Liver (tissue), 3 donors: ENCODE measurements at regions not wholly inside any gene's neighbourhood (a gene's known extent, or its start where the extent isn't known, plus 50 kb on each side); places are given as distances from the start of the nearest gene placed in this dataset.

Experiments used
- CTCF ChIP-seq: fragments of 150-350 bp; IDR thresholded peaks from 2 replicates; pipeline ENCODE4 v1.5.1; 2017; ENCODE audit warnings: improper control_type of control experiment, low read depth, low read length; ENCODE audit not compliant: missing input control
- EGR1 ChIP-seq, 2 donors: IDR thresholded peaks; 2 replicates each; pipeline ENCODE4 v1.6.1; 2016 to 2018; ENCODE audit warnings: antibody characterized with exemption in 2 of 2, low read depth in 2 of 2
- FOXA1 ChIP-seq: IDR thresholded peaks from 2 replicates; pipeline ENCODE4 v1.6.1; 2016; ENCODE audit warnings: antibody characterized with exemption
- GABPA ChIP-seq, 2 donors: IDR thresholded peaks in 1 of 2; conservative IDR thresholded peaks in 1 of 2; 2 replicates each; pipeline ENCODE4 v1.6.1; 2016; ENCODE audit warnings: antibody characterized with exemption in 2 of 2, mild to moderate bottlenecking in 1 of 2, moderate library complexity in 1 of 2
- JUND ChIP-seq, 2 donors: IDR thresholded peaks; 2 replicates each; pipeline ENCODE4 v1.6.1; 2016; ENCODE audit warnings: antibody characterized with exemption in 2 of 2
- RAD21 ChIP-seq, 2 donors: IDR thresholded peaks; 2 replicates each; pipeline ENCODE4 v1.6.1; 2016; ENCODE audit warnings: antibody characterized with exemption in 2 of 2, mild to moderate bottlenecking in 2 of 2
- REST ChIP-seq: IDR thresholded peaks from 2 replicates; pipeline ENCODE4 v1.6.1; 2016; ENCODE audit warnings: antibody characterized with exemption, mild to moderate bottlenecking
- SP1 ChIP-seq: IDR thresholded peaks from 2 replicates; pipeline ENCODE4 v1.6.1; 2018; ENCODE audit warnings: antibody characterized with exemption, mild to moderate bottlenecking
- TAF1 ChIP-seq: conservative IDR thresholded peaks from 2 replicates; pipeline ENCODE4 v1.6.1; 2016; ENCODE audit warnings: antibody characterized with exemption, mild to moderate bottlenecking
- YY1 ChIP-seq: IDR thresholded peaks from 2 replicates; pipeline ENCODE4 v1.6.1; 2016; ENCODE audit warnings: antibody characterized with exemption, mild to moderate bottlenecking
- TF ChIP-seq, protein P1 (sequence below): IDR thresholded peaks from 2 replicates; pipeline ENCODE4 v1.6.1; 2016; ENCODE audit warnings: antibody characterized with exemption
- TF ChIP-seq, protein P2 (sequence below): IDR thresholded peaks from 2 replicates; pipeline ENCODE4 v1.6.1; 2016; ENCODE audit warnings: antibody characterized with exemption
- donor health status: healthy.
- donor health status: healthy.

GRCh38 chr16:50858376-50858775 is 116.5 kb downstream of the CYLD start:
- no peak for TF ChIP-seq CTCF
- no peak for TF ChIP-seq GABPA (IDR thresholded peaks at IDR 0.05 in 1 of 2, conservative IDR thresholded peaks at IDR 0.05 in 1 of 2)
- TF ChIP-seq, protein P1, sequence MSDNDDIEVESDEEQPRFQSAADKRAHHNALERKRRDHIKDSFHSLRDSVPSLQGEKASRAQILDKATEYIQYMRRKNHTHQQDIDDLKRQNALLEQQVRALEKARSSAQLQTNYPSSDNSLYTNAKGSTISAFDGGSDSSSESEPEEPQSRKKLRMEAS: no peak
- TF ChIP-seq SP1: no peak
- no peak for TF ChIP-seq TAF1
- TF ChIP-seq JUND (IDR thresholded peaks at IDR 0.05): no peak
- TF ChIP-seq, protein P2, sequence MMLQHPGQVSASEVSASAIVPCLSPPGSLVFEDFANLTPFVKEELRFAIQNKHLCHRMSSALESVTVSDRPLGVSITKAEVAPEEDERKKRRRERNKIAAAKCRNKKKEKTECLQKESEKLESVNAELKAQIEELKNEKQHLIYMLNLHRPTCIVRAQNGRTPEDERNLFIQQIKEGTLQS: no peak
- TF ChIP-seq REST: no peak
- no peak for TF ChIP-seq RAD21 (IDR thresholded peaks at IDR 0.05)
- TF ChIP-seq FOXA1: no peak
- no peak for TF ChIP-seq EGR1 (IDR thresholded peaks at IDR 0.05; ENCODE audit: low read depth in 2 of 2)
- no peak for TF ChIP-seq YY1
